HUES64 (cell line): ENCODE measurements at regions not wholly inside any gene's neighbourhood (a gene's known extent, or its start where the extent isn't known, plus 50 kb on each side); places are given as distances from the start of the nearest gene placed in this dataset.

Source experiments
- H3K27ac ChIP-seq: 2 replicates; pipeline ENCODE4 v1.7.0; 2013; ENCODE audit warnings: low read depth, low read length, inconsistent platforms
- H3K27me3 ChIP-seq: 2 replicates; pipeline ENCODE4 v1.6.1; 2013; ENCODE audit warnings: mild to moderate bottlenecking, low read length; ENCODE audit not compliant: insufficient read depth
- H3K36me3 ChIP-seq: 2 replicates; pipeline ENCODE4 v1.6.1; 2013; ENCODE audit warnings: mild to moderate bottlenecking, low read length; ENCODE audit not compliant: insufficient read depth
- H3K4me1 ChIP-seq: 2 replicates; pipeline ENCODE4 v1.6.1; 2013; ENCODE audit warnings: mild to moderate bottlenecking, low read length, moderate library complexity; ENCODE audit not compliant: insufficient read depth
- H3K4me3 ChIP-seq: 2 replicates; pipeline ENCODE4 v1.5.1; 2013; ENCODE audit warnings: mild to moderate bottlenecking, low read length, moderate library complexity
- H3K9ac ChIP-seq: 2 replicates; pipeline ENCODE4 v1.6.1; 2013; ENCODE audit warnings: mild to moderate bottlenecking, low read depth, low read length
- H3K9me3 ChIP-seq: 2 replicates; pipeline ENCODE4 v1.6.1; 2013; ENCODE audit warnings: low read depth, low read length; ENCODE audit not compliant: insufficient read depth
- whole genome bisulfite sequencing: fragments of 150-250, 120-280 bp; methylation state at CpG from one replicate; pipeline ENCODE4 v1.1.7; 2013; ENCODE audit warnings: missing lambda C conversion rate; 5-methylcytosine and 5-hydroxymethylcytosine counted together

GRCh38 chr3:82058809-82059208, 297.4 kb upstream of the GBE1 start:
- Histone ChIP-seq H3K27ac (no peak overlapping the region), H3K4me3 (no peak overlapping the region), H3K4me1 (peaks cover 6% of the 10 kb centered on the region; the same call in 1 of the 2 replicates), H3K27me3 (no peaks in the 10 kb centered on the region), H3K36me3 (no peaks in the 10 kb centered on the region), H3K9me3 (no peaks in the 10 kb centered on the region), H3K9ac (no peak overlapping the region)
- WGBS = 94% methylated on average over 8 of the region's 8 CpGs

- no peaks in the 10 kb centered on the region for H3K36me3 ChIP-seq
- no peaks in the 10 kb centered on the region for H3K27me3 ChIP-seq
- 66% methylated on average over 2 of the region's 3 CpGs for WGBS
- H3K4me1 ChIP-seq = peaks cover 6% of the 10 kb centered on the region; the same call in 1 of the 2 replicates
- H3K27ac ChIP-seq = no peak overlapping the region
- H3K9me3 ChIP-seq = no peaks in the 10 kb centered on the region
- H3K9ac ChIP-seq = no peak overlapping the region
- no peak overlapping the region for H3K4me3 ChIP-seq
Observed at GRCh38 chr3:82055792-82056191, 294.3 kb upstream of the GBE1 start.

- 91% methylated on average over 1 of the region's 1 CpG for WGBS
- no peak overlapping the region for H3K27ac ChIP-seq
- H3K4me1 ChIP-seq = peaks cover 6% of the 10 kb centered on the region; the same call in 1 of the 2 replicates
- no peaks in the 10 kb centered on the region for H3K27me3 ChIP-seq
- H3K9me3 ChIP-seq = no peaks in the 10 kb centered on the region
- H3K9ac ChIP-seq = no peak overlapping the region
- no peak overlapping the region for H3K4me3 ChIP-seq
- no peaks in the 10 kb centered on the region for H3K36me3 ChIP-seq
Observed at GRCh38 chr3:82054849-82055248, 293.4 kb upstream of the GBE1 start.

- Histone ChIP-seq H3K4me3 (no peak overlapping the region), H3K27me3 (no peaks in the 10 kb centered on the region), H3K36me3 (no peaks in the 10 kb centered on the region), H3K9ac (no peak overlapping the region), H3K4me1 (peaks cover 6% of the 10 kb centered on the region; the same call in 1 of the 2 replicates), H3K9me3 (no peaks in the 10 kb centered on the region), H3K27ac (no peak overlapping the region)
- 100% methylated on average over 1 of the region's 1 CpG for WGBS
Observed at GRCh38 chr3:82053236-82053635, 291.8 kb upstream of the GBE1 start.

GRCh38 chr3:82050382-82050781, 288.9 kb upstream of the GBE1 start:
- Histone ChIP-seq H3K9me3 (no peaks in the 10 kb centered on the region), H3K36me3 (no peaks in the 10 kb centered on the region), H3K9ac (no peak overlapping the region), H3K4me1 (no peaks in the 10 kb centered on the region), H3K27ac (no peak overlapping the region), H3K27me3 (no peaks in the 10 kb centered on the region), H3K4me3 (no peak overlapping the region)
- WGBS = no CpG with 5 or more reads among the region's 1 CpG

- WGBS = 95% methylated on average over 2 of the region's 3 CpGs
- no peak overlapping the region for H3K27ac ChIP-seq
- no peaks in the 10 kb centered on the region for H3K9me3 ChIP-seq
- H3K36me3 ChIP-seq = no peaks in the 10 kb centered on the region
- no peaks in the 10 kb centered on the region for H3K4me1 ChIP-seq
- no peak overlapping the region for H3K4me3 ChIP-seq
- no peaks in the 10 kb centered on the region for H3K27me3 ChIP-seq
- no peak overlapping the region for H3K9ac ChIP-seq
Observed at GRCh38 chr3:82048711-82049110, 287.3 kb upstream of the GBE1 start.

GRCh38 chr3:82044930-82045705, 283.7 kb upstream of the GBE1 start:
- 95% methylated on average over 3 of the region's 4 CpGs for WGBS
- Histone ChIP-seq H3K27me3 (no peaks in the 10 kb centered on the region), H3K9ac (no peak overlapping the region), H3K9me3 (no peaks in the 10 kb centered on the region), H3K36me3 (no peaks in the 10 kb centered on the region), H3K4me1 (no peaks in the 10 kb centered on the region), H3K4me3 (no peak overlapping the region), H3K27ac (no peak overlapping the region)

GRCh38 chr3:82038556-82038955, 277.1 kb upstream of the GBE1 start:
- no peaks in the 10 kb centered on the region for H3K27me3 ChIP-seq
- H3K4me3 ChIP-seq = no peak overlapping the region
- 89% methylated on average over 1 of the region's 1 CpG for whole genome bisulfite sequencing
- no peaks in the 10 kb centered on the region for H3K9me3 ChIP-seq
- H3K9ac ChIP-seq = no peak overlapping the region
- no peaks in the 10 kb centered on the region for H3K36me3 ChIP-seq
- no peak overlapping the region for H3K27ac ChIP-seq
- H3K4me1 ChIP-seq = peaks cover 8% of the 10 kb centered on the region

- Histone ChIP-seq H3K27me3 (no peaks in the 10 kb centered on the region), H3K4me3 (no peak overlapping the region), H3K27ac (no peak overlapping the region), H3K4me1 (0 out of 2 replicates have a peak, but pooled peaks cover 1% of the 10 kb centered on the region), H3K36me3 (no peaks in the 10 kb centered on the region), H3K9ac (no peak overlapping the region), H3K9me3 (no peaks in the 10 kb centered on the region)
- 96% methylated on average over 4 of the region's 4 CpGs for WGBS
Observed at GRCh38 chr3:82033186-82033585, 271.7 kb upstream of the GBE1 start.

- Histone ChIP-seq H3K27me3 (no peaks in the 10 kb centered on the region), H3K4me3 (no peak overlapping the region), H3K36me3 (no peaks in the 10 kb centered on the region), H3K4me1 (no peaks in the 10 kb centered on the region), H3K9ac (no peak overlapping the region), H3K9me3 (no peaks in the 10 kb centered on the region), H3K27ac (no peak overlapping the region)
Observed at GRCh38 chr3:82031596-82031995, 270.2 kb upstream of the GBE1 start.

GRCh38 chr3:82030916-82031315, 269.5 kb upstream of the GBE1 start:
- WGBS = 97% methylated on average over 5 of the region's 5 CpGs
- H3K4me3 ChIP-seq = no peak overlapping the region
- no peak overlapping the region for H3K9ac ChIP-seq
- no peaks in the 10 kb centered on the region for H3K9me3 ChIP-seq
- H3K27ac ChIP-seq = no peak overlapping the region
- no peaks in the 10 kb centered on the region for H3K36me3 ChIP-seq
- no peaks in the 10 kb centered on the region for H3K27me3 ChIP-seq
- H3K4me1 ChIP-seq = no peaks in the 10 kb centered on the region

- no peaks in the 10 kb centered on the region for H3K4me1 ChIP-seq
- no peak overlapping the region for H3K4me3 ChIP-seq
- no peaks in the 10 kb centered on the region for H3K9me3 ChIP-seq
- no peak overlapping the region for H3K27ac ChIP-seq
- no peaks in the 10 kb centered on the region for H3K27me3 ChIP-seq
- no peak overlapping the region for H3K9ac ChIP-seq
- WGBS = 90% methylated on average over 2 of the region's 3 CpGs
- no peaks in the 10 kb centered on the region for H3K36me3 ChIP-seq
Observed at GRCh38 chr3:82022836-82023235, 261.4 kb upstream of the GBE1 start.
